GM12878 (cell line): ENCODE measurements at regions not wholly inside any gene's neighbourhood (a gene's known extent, or its start where the extent isn't known, plus 50 kb on each side); places are given as distances from the start of the nearest gene placed in this dataset.

Experiments
- ATAC-seq: fragments of 200-7000 bp; cut with Tn5 transposase; 3 replicates; pipeline ENCODE4 v1.9.1; 2020; ENCODE audit warnings: mild to moderate bottlenecking, moderate library complexity
- BruUV-seq: library from RNA; stranded (reverse); fragments of 400-500 nt; replicated peaks from 2 replicates; lab custom pipeline; 2021; lab: Mats Ljungman, UMichigan
- CTCF ChIA-PET: fragments of 300-600 bp; sonication (Branson Sonifier 250); formaldehyde crosslinking; extraction: SDS; loops from one replicate; lab custom pipeline; 2021; ENCODE audit warnings: inconsistent platforms; lab: Yijun Ruan, JAX
- POLR2A ChIA-PET: fragments of 350-600 bp; formaldehyde crosslinking; extraction: SDS; loops from one replicate; lab custom pipeline; 2021; ENCODE audit warnings: inconsistent platforms; lab: Charles Lee
- RAD21 ChIA-PET: fragments of 300-600 bp; sonication (Branson Sonifier 250); formaldehyde crosslinking; loops from one replicate; lab custom pipeline; 2023; ENCODE audit warnings: antibody characterized with exemption; ENCODE audit not compliant: unreplicated experiment; lab: Charles Lee
- SMC1A ChIA-PET: fragments of 300-600 bp; sonication (Branson Sonifier 250); formaldehyde crosslinking; loops from one replicate; lab custom pipeline; 2023; ENCODE audit not compliant: unreplicated experiment, uncharacterized antibody; lab: Charles Lee
- DNase-seq: peaks from one replicate; pipeline ENCODE4 v3.0.0-alpha.2; 2011; ENCODE audit warnings: low read depth, low spot score
- FAIRE-seq: peaks from 3 replicates; lab custom pipeline; 2011; peaks lifted over from hg19 to GRCh38; lab: Jason Lieb, UNC
- H2AFZ ChIP-seq: 2 replicates; pipeline ENCODE4 v1.6.0; 2011; ENCODE audit warnings: low read depth, low read length, control low read depth; ENCODE audit not compliant: control insufficient read depth
- H3K27ac ChIP-seq: 2 replicates; pipeline ENCODE4 v1.5.1; 2011; ENCODE audit warnings: control low read depth; ENCODE audit not compliant: control insufficient read depth, insufficient read depth
- H3K27me3 ChIP-seq, 2 experiments: replicated peaks in 1 of 2; 2 replicates each; pipeline versions ENCODE4 v1.6.0 to v1.6.1; 2011; ENCODE audit warnings: low read length in 1 of 2; ENCODE audit not compliant: control insufficient read depth in 2 of 2, insufficient read depth in 2 of 2
- H3K36me3 ChIP-seq, 2 experiments: 2 replicates each; pipeline ENCODE4 v1.5.1; 2011; ENCODE audit warnings: low read length in 1 of 2; ENCODE audit not compliant: control insufficient read depth in 2 of 2, insufficient read depth in 2 of 2
- H3K4me1 ChIP-seq: 2 replicates; pipeline ENCODE4 v1.6.1; 2011; ENCODE audit warnings: mild to moderate bottlenecking, low read length, moderate library complexity, mixed read lengths; ENCODE audit not compliant: control insufficient read depth, insufficient read depth
- H3K4me2 ChIP-seq: 2 replicates; pipeline ENCODE4 v1.6.0; 2011; ENCODE audit warnings: control low read depth; ENCODE audit not compliant: control insufficient read depth, insufficient read depth
- H3K4me3 ChIP-seq: fragments of 200-600 bp; sonication (generic); 2 replicates; pipeline ENCODE4 v1.5.1; 2016
- H3K79me2 ChIP-seq: 2 replicates; pipeline ENCODE4 v1.6.0; 2011; ENCODE audit warnings: low read length; ENCODE audit not compliant: control insufficient read depth, insufficient read depth
- H3K9ac ChIP-seq: 2 replicates; pipeline ENCODE4 v1.8.0; 2011; ENCODE audit warnings: low read length, control low read depth, mixed read lengths; ENCODE audit not compliant: control insufficient read depth, insufficient read depth
- H3K9me3 ChIP-seq: replicated peaks from 3 replicates; pipeline ENCODE4 v1.5.1; 2011; ENCODE audit warnings: mild to moderate bottlenecking, low read length; ENCODE audit not compliant: control insufficient read depth, insufficient read depth
- H4K20me1 ChIP-seq: 2 replicates; pipeline ENCODE4 v1.6.0; 2011; ENCODE audit not compliant: control insufficient read depth, insufficient read depth
- IKZF1 ChIP-seq: fragments of 450-650 bp; conservative IDR thresholded peaks from 2 replicates; pipeline ENCODE4 v1.6.1; 2017; ENCODE audit warnings: antibody characterized with exemption, mild to moderate bottlenecking
- NFXL1 ChIP-seq: fragments of 450-650 bp; IDR thresholded peaks from 2 replicates; pipeline ENCODE4 v1.6.1; 2017; ENCODE audit warnings: antibody characterized with exemption, mild to moderate bottlenecking, borderline replicate concordance
- NFYB ChIP-seq: IDR thresholded peaks from 2 replicates; pipeline ENCODE4 v1.6.1; 2011; ENCODE audit warnings: low read depth, mild to moderate bottlenecking, low read length, improper control_type of control experiment, moderate library complexity; ENCODE audit not compliant: insufficient read depth
- PBX3 ChIP-seq: IDR thresholded peaks from 2 replicates; pipeline ENCODE4 v1.6.1; 2011; ENCODE audit warnings: mild to moderate bottlenecking, low read depth, low read length, moderate library complexity; ENCODE audit not compliant: insufficient replicate concordance
- SPI1 ChIP-seq: IDR thresholded peaks from 2 replicates; pipeline ENCODE4 v1.6.1; 2011; ENCODE audit warnings: low read depth, mild to moderate bottlenecking, low read length, moderate library complexity, borderline replicate concordance; ENCODE audit not compliant: insufficient read depth
- SREBF1 ChIP-seq: IDR thresholded peaks from 2 replicates; pipeline ENCODE4 v1.6.1; 2012; ENCODE audit warnings: mild to moderate bottlenecking, low read length
- TCF3 ChIP-seq: IDR thresholded peaks from 2 replicates; pipeline ENCODE4 v1.6.1; 2012; ENCODE audit warnings: low read depth, mild to moderate bottlenecking, low read length, borderline replicate concordance; ENCODE audit not compliant: insufficient read depth
- USF1 ChIP-seq: IDR thresholded peaks from 2 replicates; pipeline ENCODE4 v1.6.1; 2011; ENCODE audit warnings: borderline replicate concordance, low read depth, mild to moderate bottlenecking, moderate library complexity, mixed read lengths, low read length; ENCODE audit not compliant: insufficient read depth; ENCODE audit errors: extremely low read length
- ZNF24 ChIP-seq: fragments of 450-650 bp; IDR thresholded peaks from 2 replicates; pipeline ENCODE4 v1.6.1; 2017; ENCODE audit warnings: antibody characterized with exemption, mild to moderate bottlenecking
- WGBS: methylation state at CpG from one replicate; pipeline ENCODE4 v1.1.6; 2016; ENCODE audit warnings: low lambda C conversion rate; ENCODE audit not compliant: insufficient replicate concordance, insufficient coverage; ENCODE audit errors: missing lambda C conversion rate; 5-methylcytosine and 5-hydroxymethylcytosine counted together
- in situ Hi-C: fragments of 300-500 bp; cut with MboI; formaldehyde crosslinking; loops from 9 replicates; pipeline ENCODE4 v1.14.3; 2018; ENCODE audit warnings: mixed read lengths
- intact Hi-C: fragments of 100-400 bp; cut with micrococcal nuclease; formaldehyde crosslinking; loops from one replicate; pipeline ENCODE4 v1.14.2; 2022; ENCODE audit not compliant: unreplicated experiment
- TF ChIP-seq, protein P1 (sequence below): IDR thresholded peaks from 2 replicates; pipeline ENCODE4 v1.6.1; 2012; ENCODE audit warnings: mild to moderate bottlenecking, low read depth, low read length
- TF ChIP-seq, protein P2 (sequence below): fragments of 450-650 bp; IDR thresholded peaks from 2 replicates; pipeline ENCODE4 v1.6.1; 2016; ENCODE audit warnings: mild to moderate bottlenecking
- TF ChIP-seq, protein P3 (sequence below): fragments of 450-650 bp; IDR thresholded peaks from 2 replicates; pipeline ENCODE4 v1.6.1; 2016; ENCODE audit warnings: mild to moderate bottlenecking, moderate library complexity, borderline replicate concordance

GRCh38 chr1:113340038-113340437 is 50.3 kb upstream of the MAGI3 start:
- SMC1A ChIA-PET = no interaction called here
- CTCF ChIA-PET = no interaction called here
- in situ Hi-C loops (no loop called here), intact Hi-C loops (no loop called here)
- Histone ChIP-seq H2AFZ (no peak overlapping the region), H3K36me3 (no peaks in the 10 kb centered on the region), H3K9ac (no peak overlapping the region), H4K20me1 (no peaks in the 10 kb centered on the region), H3K4me1 (no peaks in the 10 kb centered on the region), H3K4me2 (no peak overlapping the region), H3K9me3 (no peaks in the 10 kb centered on the region), H3K79me2 (no peaks in the 10 kb centered on the region), H3K4me3 (no peak overlapping the region), H3K27me3 (no peaks in the 10 kb centered on the region), H3K27ac (no peak overlapping the region)
- no peak for TF ChIP-seq IKZF1
- no peak for TF ChIP-seq SPI1
- no peak for TF ChIP-seq PBX3
- TF ChIP-seq, protein P1, sequence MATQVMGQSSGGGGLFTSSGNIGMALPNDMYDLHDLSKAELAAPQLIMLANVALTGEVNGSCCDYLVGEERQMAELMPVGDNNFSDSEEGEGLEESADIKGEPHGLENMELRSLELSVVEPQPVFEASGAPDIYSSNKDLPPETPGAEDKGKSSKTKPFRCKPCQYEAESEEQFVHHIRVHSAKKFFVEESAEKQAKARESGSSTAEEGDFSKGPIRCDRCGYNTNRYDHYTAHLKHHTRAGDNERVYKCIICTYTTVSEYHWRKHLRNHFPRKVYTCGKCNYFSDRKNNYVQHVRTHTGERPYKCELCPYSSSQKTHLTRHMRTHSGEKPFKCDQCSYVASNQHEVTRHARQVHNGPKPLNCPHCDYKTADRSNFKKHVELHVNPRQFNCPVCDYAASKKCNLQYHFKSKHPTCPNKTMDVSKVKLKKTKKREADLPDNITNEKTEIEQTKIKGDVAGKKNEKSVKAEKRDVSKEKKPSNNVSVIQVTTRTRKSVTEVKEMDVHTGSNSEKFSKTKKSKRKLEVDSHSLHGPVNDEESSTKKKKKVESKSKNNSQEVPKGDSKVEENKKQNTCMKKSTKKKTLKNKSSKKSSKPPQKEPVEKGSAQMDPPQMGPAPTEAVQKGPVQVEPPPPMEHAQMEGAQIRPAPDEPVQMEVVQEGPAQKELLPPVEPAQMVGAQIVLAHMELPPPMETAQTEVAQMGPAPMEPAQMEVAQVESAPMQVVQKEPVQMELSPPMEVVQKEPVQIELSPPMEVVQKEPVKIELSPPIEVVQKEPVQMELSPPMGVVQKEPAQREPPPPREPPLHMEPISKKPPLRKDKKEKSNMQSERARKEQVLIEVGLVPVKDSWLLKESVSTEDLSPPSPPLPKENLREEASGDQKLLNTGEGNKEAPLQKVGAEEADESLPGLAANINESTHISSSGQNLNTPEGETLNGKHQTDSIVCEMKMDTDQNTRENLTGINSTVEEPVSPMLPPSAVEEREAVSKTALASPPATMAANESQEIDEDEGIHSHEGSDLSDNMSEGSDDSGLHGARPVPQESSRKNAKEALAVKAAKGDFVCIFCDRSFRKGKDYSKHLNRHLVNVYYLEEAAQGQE = no peak
- TF ChIP-seq ZNF24 = no peak
- TF ChIP-seq SREBF1 = no peak
- no peak for TF ChIP-seq NFXL1
- no peak for TF ChIP-seq USF1
- TF ChIP-seq, protein P2, sequence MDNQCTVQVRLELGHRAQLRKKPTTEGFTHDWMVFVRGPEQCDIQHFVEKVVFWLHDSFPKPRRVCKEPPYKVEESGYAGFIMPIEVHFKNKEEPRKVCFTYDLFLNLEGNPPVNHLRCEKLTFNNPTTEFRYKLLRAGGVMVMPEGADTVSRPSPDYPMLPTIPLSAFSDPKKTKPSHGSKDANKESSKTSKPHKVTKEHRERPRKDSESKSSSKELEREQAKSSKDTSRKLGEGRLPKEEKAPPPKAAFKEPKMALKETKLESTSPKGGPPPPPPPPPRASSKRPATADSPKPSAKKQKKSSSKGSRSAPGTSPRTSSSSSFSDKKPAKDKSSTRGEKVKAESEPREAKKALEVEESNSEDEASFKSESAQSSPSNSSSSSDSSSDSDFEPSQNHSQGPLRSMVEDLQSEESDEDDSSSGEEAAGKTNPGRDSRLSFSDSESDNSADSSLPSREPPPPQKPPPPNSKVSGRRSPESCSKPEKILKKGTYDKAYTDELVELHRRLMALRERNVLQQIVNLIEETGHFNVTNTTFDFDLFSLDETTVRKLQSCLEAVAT = no peak
- no peak for TF ChIP-seq TCF3
- TF ChIP-seq, protein P3, sequence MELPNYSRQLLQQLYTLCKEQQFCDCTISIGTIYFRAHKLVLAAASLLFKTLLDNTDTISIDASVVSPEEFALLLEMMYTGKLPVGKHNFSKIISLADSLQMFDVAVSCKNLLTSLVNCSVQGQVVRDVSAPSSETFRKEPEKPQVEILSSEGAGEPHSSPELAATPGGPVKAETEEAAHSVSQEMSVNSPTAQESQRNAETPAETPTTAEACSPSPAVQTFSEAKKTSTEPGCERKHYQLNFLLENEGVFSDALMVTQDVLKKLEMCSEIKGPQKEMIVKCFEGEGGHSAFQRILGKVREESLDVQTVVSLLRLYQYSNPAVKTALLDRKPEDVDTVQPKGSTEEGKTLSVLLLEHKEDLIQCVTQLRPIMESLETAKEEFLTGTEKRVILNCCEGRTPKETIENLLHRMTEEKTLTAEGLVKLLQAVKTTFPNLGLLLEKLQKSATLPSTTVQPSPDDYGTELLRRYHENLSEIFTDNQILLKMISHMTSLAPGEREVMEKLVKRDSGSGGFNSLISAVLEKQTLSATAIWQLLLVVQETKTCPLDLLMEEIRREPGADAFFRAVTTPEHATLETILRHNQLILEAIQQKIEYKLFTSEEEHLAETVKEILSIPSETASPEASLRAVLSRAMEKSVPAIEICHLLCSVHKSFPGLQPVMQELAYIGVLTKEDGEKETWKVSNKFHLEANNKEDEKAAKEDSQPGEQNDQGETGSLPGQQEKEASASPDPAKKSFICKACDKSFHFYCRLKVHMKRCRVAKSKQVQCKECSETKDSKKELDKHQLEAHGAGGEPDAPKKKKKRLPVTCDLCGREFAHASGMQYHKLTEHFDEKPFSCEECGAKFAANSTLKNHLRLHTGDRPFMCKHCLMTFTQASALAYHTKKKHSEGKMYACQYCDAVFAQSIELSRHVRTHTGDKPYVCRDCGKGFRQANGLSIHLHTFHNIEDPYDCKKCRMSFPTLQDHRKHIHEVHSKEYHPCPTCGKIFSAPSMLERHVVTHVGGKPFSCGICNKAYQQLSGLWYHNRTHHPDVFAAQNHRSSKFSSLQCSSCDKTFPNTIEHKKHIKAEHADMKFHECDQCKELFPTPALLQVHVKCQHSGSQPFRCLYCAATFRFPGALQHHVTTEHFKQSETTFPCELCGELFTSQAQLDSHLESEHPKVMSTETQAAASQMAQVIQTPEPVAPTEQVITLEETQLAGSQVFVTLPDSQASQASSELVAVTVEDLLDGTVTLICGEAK = no peak
- no peak for TF ChIP-seq NFYB
- DNase-seq (no peak), ATAC-seq (no peak), FAIRE-seq (no peak)
- RAD21 ChIA-PET = no interaction called here
- BruUV-seq = no TSS peak
- POLR2A ChIA-PET = no interaction called here
- 42% methylated on average over 1 of the region's 1 CpG for WGBS
